IPS DF 6.9 (cell line): ENCODE measurements at regions not wholly inside any gene's neighbourhood (a gene's known extent, or its start where the extent isn't known, plus 50 kb on each side); places are given as distances from the start of the nearest gene placed in this dataset.
A peak's percentile ranks its signal among the peaks of the same experiment; 100 is the strongest.

Experiments
- DNase-seq: peaks from one replicate; pipeline ENCODE4 v3.0.0-alpha.2; 2013; ENCODE audit warnings: low read depth, low spot score
- H3K27ac ChIP-seq: one replicate; pipeline ENCODE4 v1.5.1; 2013; ENCODE audit warnings: low read length, control low read depth
- H3K27me3 ChIP-seq: 2 replicates; pipeline ENCODE4 v1.6.1; 2013; ENCODE audit warnings: mild to moderate bottlenecking, low read length; ENCODE audit not compliant: control insufficient read depth, insufficient read depth
- H3K36me3 ChIP-seq: 2 replicates; pipeline ENCODE4 v1.6.1; 2013; ENCODE audit warnings: low read length; ENCODE audit not compliant: control insufficient read depth, insufficient read depth
- H3K4me1 ChIP-seq: 2 replicates; pipeline ENCODE4 v1.6.1; 2013; ENCODE audit warnings: low read length; ENCODE audit not compliant: control insufficient read depth, insufficient read depth
- H3K4me3 ChIP-seq: 2 replicates; pipeline ENCODE4 v1.5.1; 2013; ENCODE audit warnings: mild to moderate bottlenecking, low read length
- H3K9me3 ChIP-seq: 2 replicates; pipeline ENCODE4 v1.6.1; 2013; ENCODE audit warnings: low read length, inconsistent platforms; ENCODE audit not compliant: control insufficient read depth, insufficient read depth
- WGBS: extraction: QIAGEN DNeasy Blood & Tissue Kit; methylation state at CpG from one replicate; pipeline ENCODE4 v1.1.7; 2013; ENCODE audit warnings: mixed read lengths, missing lambda C conversion rate; ENCODE audit not compliant: insufficient read length, insufficient coverage; 5-methylcytosine and 5-hydroxymethylcytosine counted together

DNA sequence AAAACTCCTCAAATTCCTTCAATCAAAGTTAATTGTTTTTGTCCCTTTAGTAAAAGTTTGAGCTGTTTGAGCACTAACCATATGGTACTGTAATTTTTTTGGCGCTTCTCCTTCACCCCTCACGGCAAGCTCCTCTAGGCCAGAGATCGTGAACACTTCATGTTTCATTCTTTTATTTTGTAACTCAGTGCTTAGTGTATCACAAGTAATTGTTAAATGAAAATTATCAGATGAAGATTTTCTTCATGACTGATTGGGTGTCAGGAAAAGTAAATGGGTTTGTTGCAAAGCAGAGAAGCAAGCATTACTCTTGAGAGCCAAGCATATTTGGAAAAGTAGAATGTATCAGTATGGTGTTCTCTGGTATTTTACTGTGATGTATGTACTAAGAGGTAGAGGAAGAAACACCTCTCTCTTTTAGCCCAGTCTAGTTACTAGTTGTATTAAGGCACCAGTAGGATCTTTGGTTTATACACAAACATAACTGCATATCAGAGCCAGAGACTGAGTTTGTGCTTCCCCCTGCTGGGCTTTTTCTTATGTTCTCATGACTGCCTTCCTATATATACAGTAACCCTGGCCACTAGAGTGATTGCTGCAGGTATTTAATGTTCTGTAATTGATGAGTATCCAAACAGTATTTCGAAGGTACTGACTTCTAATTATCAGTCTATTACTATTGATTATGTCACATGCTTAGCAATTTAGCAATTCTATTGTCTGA, 202.3 kb upstream of the KLHL1 start:
- Histone ChIP-seq H3K27me3 (no peaks in the 10 kb centered on the region), H3K27ac (no peak overlapping the region), H3K36me3 (no peaks in the 10 kb centered on the region), H3K9me3 (no peaks in the 10 kb centered on the region), H3K4me3 (no peak overlapping the region), H3K4me1 (no peaks in the 10 kb centered on the region)
- DNase-seq = no peak
- no CpG with 5 or more reads among the region's 4 CpGs for WGBS

DNA sequence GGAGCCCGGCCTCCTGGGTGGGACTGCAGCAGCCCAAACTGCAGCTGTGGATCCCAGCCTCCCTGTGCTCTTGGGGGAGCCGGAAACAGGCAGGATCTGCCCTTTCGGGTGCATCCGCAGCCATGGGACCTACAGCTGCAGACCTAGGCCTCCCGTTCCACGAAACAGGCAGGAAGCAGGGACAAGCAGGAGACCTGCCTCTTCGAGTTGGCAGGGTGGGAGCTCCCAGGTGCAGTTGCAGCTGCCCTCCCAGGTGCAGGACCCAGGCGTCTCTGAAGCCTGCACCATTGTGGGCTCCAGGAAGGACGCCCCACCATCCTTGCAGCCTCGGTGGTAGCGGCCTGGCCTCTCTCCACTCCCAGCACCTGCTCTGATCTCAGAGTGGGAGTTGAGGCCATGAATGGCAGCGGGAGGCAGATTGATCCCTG, 189.0 kb upstream of the KLHL1 start:
- Histone ChIP-seq H3K4me1 (no peaks in the 10 kb centered on the region), H3K9me3 (no peaks in the 10 kb centered on the region), H3K36me3 (no peaks in the 10 kb centered on the region), H3K27ac (no peak overlapping the region), H3K27me3 (no peaks in the 10 kb centered on the region), H3K4me3 (no peak overlapping the region)
- no peak for DNase-seq
- WGBS = no CpG with 5 or more reads among the region's 12 CpGs

DNA sequence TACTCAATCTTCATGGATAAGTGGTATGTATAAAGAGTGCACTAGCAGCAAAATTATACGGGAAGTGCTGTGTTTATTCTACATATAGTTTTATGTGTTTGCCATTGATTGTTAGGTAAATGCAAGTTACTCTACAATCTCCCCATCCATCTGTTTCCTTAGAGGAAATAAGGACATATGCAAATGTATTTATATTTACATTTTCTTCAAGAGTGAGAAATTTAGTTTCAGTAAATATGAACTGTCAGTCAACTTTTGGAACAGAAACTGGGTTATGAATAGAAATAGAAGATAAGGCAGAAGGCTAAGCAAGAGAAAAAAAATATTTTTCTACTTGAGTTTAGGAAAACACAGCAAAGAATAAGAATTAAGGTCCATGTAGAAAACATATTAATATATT, 176.1 kb upstream of the KLHL1 start:
- H3K27ac ChIP-seq = no peak overlapping the region
- WGBS = no CpG with 5 or more reads among the region's 1 CpG
- no peaks in the 10 kb centered on the region for H3K9me3 ChIP-seq
- H3K4me3 ChIP-seq = no peak overlapping the region
- H3K36me3 ChIP-seq = no peaks in the 10 kb centered on the region
- no peaks in the 10 kb centered on the region for H3K4me1 ChIP-seq
- no peaks in the 10 kb centered on the region for H3K27me3 ChIP-seq
- no peak for DNase-seq

DNA sequence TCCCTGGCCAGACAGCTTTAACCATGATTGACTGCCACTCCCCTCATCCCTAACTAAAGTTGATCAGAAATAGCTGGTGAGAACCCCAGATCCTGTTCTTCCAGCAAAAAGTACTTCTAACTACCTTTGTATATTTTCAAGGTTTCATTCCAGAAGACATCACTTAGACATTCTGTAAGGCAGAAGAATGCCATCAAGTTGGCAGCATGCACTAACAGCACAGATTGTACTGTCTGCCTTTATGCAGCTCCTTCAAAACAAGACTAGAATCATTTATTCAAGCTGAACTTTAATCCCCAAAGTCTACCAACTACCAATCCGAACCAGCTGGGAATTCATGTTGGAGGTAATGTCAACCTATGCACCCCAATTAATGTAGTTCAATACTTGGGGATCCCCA, 167.6 kb upstream of the KLHL1 start:
- Histone ChIP-seq H3K27ac (no peak overlapping the region), H3K4me1 (no peaks in the 10 kb centered on the region), H3K36me3 (no peaks in the 10 kb centered on the region), H3K27me3 (no peaks in the 10 kb centered on the region), H3K9me3 (no peaks in the 10 kb centered on the region), H3K4me3 (no peak overlapping the region)
- no CpG with 5 or more reads among the region's 1 CpG for WGBS
- DNase-seq = no peak

DNA sequence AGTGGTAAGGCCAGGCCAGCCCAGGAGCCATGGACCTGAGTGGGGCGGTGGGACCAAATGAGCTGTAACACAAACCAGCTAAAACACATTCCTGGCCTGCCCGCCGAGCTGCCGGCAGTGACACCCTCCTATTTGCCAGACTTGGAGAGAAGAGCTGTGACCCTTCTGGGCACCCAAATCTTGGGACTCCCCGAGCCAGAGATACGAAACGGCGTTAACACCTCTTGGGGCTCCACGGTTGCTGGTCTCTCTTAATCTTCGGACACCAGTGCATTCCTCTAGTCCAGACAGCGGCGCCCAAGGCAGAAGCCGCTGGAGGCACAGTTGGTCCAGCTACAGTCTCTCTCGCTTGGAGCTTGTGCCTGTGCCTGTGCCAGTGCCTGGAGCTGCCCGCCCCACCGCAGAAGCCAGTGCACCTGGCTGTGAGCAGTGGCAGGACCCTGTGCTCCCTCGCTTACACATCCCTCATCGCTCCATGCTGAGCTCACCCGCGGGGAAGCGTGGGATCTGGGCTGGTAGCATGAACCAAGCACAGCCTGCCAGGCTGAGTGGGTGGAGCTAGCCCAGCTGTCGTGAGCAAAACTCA, 147.2 kb upstream of the KLHL1 start:
- no peak for DNase-seq

DNA sequence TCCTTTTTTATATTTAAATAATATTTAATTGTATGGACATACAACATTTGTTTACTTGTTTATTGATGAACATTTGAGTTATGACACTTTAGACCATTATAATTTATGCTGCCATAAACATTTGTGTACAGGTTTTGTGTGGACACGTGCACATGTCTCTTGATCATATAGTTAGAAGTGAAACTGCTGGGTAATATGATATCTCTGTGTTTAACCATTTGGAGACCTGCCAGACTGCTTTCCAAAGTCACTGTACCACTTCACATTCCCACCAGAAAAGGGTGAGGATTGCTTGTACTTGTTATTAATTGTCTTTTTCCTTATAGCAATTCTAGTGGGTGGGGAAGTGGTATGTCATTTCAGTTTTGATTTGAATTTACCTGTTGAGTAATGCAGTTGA, 145.6 kb upstream of the KLHL1 start:
- Histone ChIP-seq H3K27me3 (no peaks in the 10 kb centered on the region), H3K4me3 (no peak overlapping the region), H3K36me3 (no peaks in the 10 kb centered on the region), H3K9me3 (no peaks in the 10 kb centered on the region), H3K27ac (no peak overlapping the region), H3K4me1 (peaks cover 1% of the 10 kb centered on the region; the same call in 1 of the 2 replicates)
- no peak for DNase-seq
- no CpG with 5 or more reads among the region's 1 CpG for WGBS

More for the DNA sequence above, 147.2 kb upstream of the KLHL1 start:
- WGBS = no CpG with 5 or more reads among the region's 22 CpGs
- Histone ChIP-seq H3K9me3 (no peaks in the 10 kb centered on the region), H3K27me3 (no peaks in the 10 kb centered on the region), H3K4me1 (no peaks in the 10 kb centered on the region), H3K36me3 (no peaks in the 10 kb centered on the region), H3K4me3 (no peak overlapping the region), H3K27ac (no peak overlapping the region)

DNA sequence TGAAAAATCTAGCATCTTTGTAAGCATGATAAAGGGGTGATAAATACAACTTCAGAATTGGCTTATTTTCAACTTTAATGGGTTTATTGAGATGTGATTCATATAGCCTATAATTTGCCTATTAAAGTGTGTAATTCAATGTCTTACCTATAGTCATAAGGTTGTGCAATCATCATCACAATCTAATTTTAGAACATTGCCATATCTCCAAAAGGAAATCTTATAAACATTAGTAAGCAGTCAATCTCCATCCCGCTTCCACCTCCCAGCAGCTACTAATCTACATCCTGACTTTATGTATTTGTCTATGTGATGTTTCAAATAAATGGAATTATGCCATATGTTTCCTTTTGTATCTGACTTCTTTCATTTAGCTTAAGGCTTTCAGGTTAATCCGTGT, 145.2 kb upstream of the KLHL1 start:
- Histone ChIP-seq H3K27me3 (no peaks in the 10 kb centered on the region), H3K9me3 (no peaks in the 10 kb centered on the region), H3K27ac (no peak overlapping the region), H3K4me3 (no peak overlapping the region), H3K36me3 (no peaks in the 10 kb centered on the region), H3K4me1 (peaks cover 1% of the 10 kb centered on the region; the same call in 1 of the 2 replicates)
- WGBS = no CpG with 5 or more reads among the region's 2 CpGs
- DNase-seq = no peak

DNA sequence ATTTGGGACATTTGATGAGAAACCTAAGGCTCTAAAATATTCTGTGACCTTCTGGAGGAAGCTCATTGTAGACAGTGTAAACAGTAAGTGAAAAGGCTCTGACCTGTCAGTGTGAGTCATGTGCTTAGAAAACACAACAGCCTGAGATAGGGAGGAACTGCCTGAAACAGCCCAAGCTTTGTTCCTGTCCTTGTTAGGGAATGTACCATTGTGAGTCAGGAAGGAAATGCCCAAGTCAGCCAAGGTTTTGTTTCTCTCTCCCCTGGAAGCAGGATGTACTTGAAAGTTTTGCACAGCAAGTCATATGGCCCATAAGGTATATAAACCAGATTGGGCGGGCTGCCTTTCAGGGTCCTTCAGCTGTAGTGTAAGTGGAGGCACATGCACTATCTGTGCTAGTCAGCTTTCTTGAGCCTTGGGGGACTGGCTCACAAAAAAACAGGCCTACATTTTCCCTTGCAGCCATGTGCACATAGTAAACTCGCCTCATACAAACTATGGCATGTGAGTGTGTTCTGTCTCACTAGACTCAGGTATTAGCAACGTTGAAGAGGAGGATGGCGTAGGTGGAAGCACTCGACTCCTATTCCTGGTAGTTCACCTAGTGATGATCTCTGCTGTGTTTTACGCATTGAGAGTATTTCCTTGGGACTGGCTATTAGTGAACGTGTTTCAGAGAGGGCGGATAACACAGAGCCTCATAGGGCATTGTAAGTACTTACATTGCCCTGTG, 141.2 kb upstream of the KLHL1 start:
- no CpG with 5 or more reads among the region's 8 CpGs for WGBS
- peak; percentile 18 for DNase-seq
- Histone ChIP-seq H3K9me3 (no peaks in the 10 kb centered on the region), H3K4me1 (peaks cover 1% of the 10 kb centered on the region; the same call in 1 of the 2 replicates), H3K27ac (no peak overlapping the region), H3K27me3 (no peaks in the 10 kb centered on the region), H3K4me3 (no peak overlapping the region), H3K36me3 (no peaks in the 10 kb centered on the region)

DNA sequence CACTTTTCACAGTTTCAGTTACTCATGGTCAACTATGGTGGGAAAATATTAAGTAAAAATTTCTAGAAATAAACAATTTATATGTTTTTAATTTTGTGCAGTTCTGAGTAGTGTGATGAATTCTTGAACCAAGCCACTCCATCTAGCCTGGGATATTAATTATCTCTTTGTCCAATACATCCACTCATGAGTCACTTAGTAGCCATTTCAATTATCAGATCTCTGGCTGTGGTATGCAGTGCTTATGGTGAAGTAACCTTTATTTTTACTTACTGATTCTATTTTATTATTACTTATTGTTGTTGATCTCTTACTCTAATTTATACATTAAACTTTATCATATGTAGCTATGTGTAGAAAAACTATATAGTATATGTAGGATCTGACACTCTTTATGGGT, 128.9 kb upstream of the KLHL1 start:
- Histone ChIP-seq H3K4me1 (no peaks in the 10 kb centered on the region), H3K36me3 (no peaks in the 10 kb centered on the region), H3K27me3 (no peaks in the 10 kb centered on the region), H3K4me3 (no peak overlapping the region), H3K27ac (no peak overlapping the region), H3K9me3 (no peaks in the 10 kb centered on the region)
- no peak for DNase-seq

DNA sequence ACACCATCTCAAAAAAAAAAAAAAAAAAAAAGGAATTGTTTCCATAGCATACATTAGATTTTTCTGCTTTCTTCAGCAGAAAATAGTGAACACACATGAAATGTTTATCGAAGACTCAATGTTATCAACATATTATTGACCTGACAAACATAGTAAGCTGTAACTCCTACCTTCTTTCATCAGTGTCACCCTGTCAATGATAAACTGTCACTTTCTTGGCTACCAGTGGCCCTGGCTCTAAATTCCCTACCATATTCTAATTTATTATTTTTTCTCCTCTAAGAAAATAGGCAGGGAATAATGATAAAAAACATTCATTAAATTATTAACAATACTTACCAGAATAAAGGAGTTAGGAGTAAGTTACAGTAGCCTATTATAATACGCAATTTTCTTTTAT, 127.3 kb upstream of the KLHL1 start:
- H3K36me3 ChIP-seq = no peaks in the 10 kb centered on the region
- no peak for DNase-seq
- WGBS = no CpG with 5 or more reads among the region's 2 CpGs
- H3K9me3 ChIP-seq = no peaks in the 10 kb centered on the region
- no peak overlapping the region for H3K27ac ChIP-seq
- no peaks in the 10 kb centered on the region for H3K27me3 ChIP-seq
- H3K4me3 ChIP-seq = no peak overlapping the region
- no peaks in the 10 kb centered on the region for H3K4me1 ChIP-seq
